Mammary epithelial cell (primary cell): ENCODE measurements at regions not wholly inside any gene's neighbourhood (a gene's known extent, or its start where the extent isn't known, plus 50 kb on each side); places are given as distances from the start of the nearest gene placed in this dataset.
"Not testable (repeated sequence)": the region's sequence is repeated elsewhere in the genome, so short reads cannot be mapped to it uniquely, and the experiment has no call there.

Source experiments
- EZH2 ChIP-seq: IDR thresholded peaks from 2 replicates; pipeline ENCODE4 v1.6.1; 2012; ENCODE audit warnings: low read length, inconsistent platforms, borderline replicate concordance
- TF ChIP-seq, protein P1 (sequence below), 2 donors: IDR thresholded peaks in 1 of 2; conservative IDR thresholded peaks in 1 of 2; 2 replicates each; pipeline ENCODE4 v1.5.1; 2011 to 2012; ENCODE audit warnings: inconsistent platforms in 2 of 2, low read length in 2 of 2, mild to moderate bottlenecking in 2 of 2, control low read depth in 1 of 2, low read depth in 1 of 2; ENCODE audit not compliant: insufficient read depth in 1 of 2; ENCODE audit errors: extremely low read depth in 1 of 2

DNA sequence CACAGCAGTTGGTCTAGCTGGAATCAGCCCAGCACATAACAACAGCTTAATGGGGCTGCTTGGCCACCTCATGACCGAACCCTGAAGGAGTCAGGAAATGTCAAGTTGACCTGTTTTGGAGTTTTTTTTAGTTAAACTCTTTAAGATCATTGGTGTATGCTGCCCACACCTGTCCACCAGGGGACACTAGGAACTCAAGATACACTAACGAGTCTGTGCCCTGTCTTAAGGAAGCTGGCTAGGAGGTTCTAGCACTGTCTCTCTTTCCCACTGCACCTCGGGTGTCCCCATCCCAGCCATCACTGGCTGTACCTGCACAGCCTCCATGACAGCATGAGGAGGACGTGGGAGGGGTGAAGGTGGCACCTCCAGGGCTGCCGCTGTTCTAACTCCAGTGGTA lies 364.9 kb upstream of the SOX1 start:
- TF ChIP-seq, protein P1, sequence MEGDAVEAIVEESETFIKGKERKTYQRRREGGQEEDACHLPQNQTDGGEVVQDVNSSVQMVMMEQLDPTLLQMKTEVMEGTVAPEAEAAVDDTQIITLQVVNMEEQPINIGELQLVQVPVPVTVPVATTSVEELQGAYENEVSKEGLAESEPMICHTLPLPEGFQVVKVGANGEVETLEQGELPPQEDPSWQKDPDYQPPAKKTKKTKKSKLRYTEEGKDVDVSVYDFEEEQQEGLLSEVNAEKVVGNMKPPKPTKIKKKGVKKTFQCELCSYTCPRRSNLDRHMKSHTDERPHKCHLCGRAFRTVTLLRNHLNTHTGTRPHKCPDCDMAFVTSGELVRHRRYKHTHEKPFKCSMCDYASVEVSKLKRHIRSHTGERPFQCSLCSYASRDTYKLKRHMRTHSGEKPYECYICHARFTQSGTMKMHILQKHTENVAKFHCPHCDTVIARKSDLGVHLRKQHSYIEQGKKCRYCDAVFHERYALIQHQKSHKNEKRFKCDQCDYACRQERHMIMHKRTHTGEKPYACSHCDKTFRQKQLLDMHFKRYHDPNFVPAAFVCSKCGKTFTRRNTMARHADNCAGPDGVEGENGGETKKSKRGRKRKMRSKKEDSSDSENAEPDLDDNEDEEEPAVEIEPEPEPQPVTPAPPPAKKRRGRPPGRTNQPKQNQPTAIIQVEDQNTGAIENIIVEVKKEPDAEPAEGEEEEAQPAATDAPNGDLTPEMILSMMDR (conservative IDR thresholded peaks at IDR 0.05 in 1 of 2, IDR thresholded peaks at IDR 0.05 in 1 of 2; ENCODE audit: extremely low read depth in 1 of 2, insufficient read depth in 1 of 2, low read depth in 1 of 2, low read length in 2 of 2): not testable (repeated sequence)
- not testable (repeated sequence) for TF ChIP-seq EZH2
